GM21447 (cell line): ENCODE measurements at regions not wholly inside any gene's neighbourhood (a gene's known extent, or its start where the extent isn't known, plus 50 kb on each side); places are given as distances from the start of the nearest gene placed in this dataset.

Experiments used
- ATAC-seq: cut with Tn5 transposase; IDR thresholded peaks from one replicate; pipeline ENCODE4 v1.9.1; 2021; ENCODE audit not compliant: unreplicated experiment

- ATAC-seq, result no peak
Observed at GRCh38 chr12:92650228-92650822, 52.5 kb upstream of the PLEKHG7 start.

DNA sequence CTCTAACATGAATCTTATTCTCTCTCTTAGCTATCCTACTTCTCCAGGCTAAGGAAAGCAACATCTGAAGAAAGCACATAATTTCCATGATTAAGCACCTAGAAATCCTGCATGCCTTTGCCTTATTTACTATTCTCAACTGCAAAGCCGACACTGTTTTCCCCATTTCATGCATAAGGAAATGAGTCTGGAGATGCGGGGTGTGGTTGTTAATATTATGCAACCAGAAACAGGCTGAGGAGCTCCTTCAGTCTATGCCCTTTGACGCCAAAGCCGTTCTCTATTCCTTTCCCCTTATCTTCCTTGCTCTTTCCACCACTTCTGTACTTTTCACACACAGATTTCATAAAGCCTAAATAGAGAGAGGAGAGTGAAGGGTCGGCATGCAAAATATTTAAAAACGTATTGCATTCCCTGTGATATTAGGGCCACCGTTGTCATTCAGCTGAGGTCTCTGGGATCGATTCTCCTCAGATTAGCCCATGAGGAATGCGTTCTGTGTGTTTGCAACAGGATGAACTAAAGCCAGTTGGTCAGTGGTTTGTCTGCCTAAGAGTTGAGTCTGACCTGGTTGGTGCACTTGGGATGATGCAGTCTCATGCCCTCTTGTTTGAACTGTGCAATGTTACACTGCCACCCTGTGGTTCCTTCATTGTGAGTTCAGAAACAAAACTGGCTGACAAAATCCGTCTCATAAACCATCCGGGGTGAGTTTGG is 53.1 kb upstream of the PLEKHG7 start:
- ATAC-seq, result peak; percentile 81

- no peak for ATAC-seq
Observed at GRCh38 chr12:92648242-92649031, 54.4 kb upstream of the PLEKHG7 start.

GRCh38 chr12:92641291-92641690 is 61.5 kb upstream of the PLEKHG7 start:
- ATAC-seq, result no peak

DNA sequence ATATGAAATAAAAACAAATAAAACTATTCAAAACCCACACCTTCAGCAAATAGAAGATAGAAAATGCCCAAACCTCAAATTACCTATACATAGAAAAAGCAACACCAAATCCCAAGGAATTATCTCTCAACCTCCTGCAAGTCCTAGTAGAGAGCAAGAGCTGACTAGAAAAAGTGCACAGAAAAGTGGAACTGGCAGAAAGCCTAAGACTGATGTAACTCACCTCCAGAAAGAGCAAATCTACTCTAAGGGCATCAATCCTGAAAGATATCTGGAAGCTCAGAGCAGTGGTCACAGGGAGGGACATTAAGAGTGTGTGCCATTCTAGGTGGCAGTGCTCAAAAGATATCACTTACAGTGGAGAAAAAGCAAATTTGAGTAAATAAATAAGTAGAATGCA is 62.1 kb upstream of the PLEKHG7 start:
- ATAC-seq, result no peak

DNA sequence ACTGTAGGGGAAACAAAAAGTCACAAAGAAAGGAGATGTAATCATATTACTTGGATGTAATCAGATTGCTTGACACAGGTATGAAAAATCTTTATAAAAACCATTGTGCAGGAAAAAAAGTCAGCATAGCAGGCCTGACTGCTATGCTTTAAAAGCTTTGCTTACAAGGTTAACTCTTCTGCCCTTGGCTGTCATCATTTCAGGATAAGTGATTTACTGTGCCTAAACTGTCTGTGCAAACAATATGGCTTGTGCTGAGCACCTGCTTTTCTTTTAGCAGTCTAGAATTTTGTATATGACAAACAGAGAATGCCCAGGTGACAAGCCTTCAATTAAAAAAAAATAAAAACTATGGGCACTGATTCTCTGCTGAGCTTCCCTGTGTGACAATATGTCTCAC is 63.8 kb upstream of the PLEKHG7 start:
- no peak for ATAC-seq

GRCh38 chr12:92634730-92635129 is 68.1 kb upstream of the PLEKHG7 start:
- ATAC-seq, result no peak

DNA sequence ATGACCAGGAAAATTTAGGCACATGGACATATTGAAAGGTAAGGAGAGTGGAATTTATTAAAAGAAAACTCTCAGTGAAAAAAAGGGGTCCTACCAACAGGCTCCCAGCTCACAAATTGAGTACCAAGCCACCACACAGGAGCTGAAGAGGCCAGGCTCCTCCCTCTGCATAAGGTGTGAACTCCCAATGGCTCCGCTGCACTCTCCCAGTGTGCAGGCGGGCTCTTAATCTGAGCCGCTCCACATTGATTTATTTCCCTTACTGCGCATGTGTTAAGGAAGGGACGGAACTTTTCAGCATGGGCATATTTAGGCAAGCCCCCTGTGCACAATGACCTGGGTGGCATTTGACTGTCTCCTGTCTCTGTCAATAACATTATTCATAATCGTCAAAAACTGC is 68.6 kb upstream of the PLEKHG7 start:
- ATAC-seq, result no peak

DNA sequence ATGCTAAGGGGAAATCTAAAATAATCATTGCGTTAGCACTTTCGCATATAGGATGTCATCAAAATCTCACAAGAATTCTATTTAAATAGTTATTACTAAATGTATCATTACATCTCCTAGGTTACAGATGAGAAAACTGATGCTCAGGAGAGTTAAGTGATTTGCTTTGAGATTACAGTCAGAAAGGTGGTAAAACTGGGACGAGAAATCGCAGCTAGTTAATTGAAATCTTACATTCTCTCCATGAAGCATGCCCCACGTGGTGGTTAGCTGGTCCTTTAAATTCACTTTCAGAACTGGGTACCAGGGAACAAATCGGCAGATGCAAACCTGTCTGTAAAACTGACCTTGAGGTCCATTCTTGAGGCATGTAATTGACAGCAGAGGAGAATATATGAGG is 71.8 kb upstream of the PLEKHG7 start:
- no peak for ATAC-seq

GRCh38 chr12:92629349-92630065 is 73.3 kb upstream of the PLEKHG7 start:
- ATAC-seq, result no peak

- no peak for ATAC-seq
Observed at GRCh38 chr12:92628476-92628875, 74.3 kb upstream of the PLEKHG7 start.

- no peak for ATAC-seq
Observed at GRCh38 chr12:92627511-92627910, 75.3 kb upstream of the PLEKHG7 start.

DNA sequence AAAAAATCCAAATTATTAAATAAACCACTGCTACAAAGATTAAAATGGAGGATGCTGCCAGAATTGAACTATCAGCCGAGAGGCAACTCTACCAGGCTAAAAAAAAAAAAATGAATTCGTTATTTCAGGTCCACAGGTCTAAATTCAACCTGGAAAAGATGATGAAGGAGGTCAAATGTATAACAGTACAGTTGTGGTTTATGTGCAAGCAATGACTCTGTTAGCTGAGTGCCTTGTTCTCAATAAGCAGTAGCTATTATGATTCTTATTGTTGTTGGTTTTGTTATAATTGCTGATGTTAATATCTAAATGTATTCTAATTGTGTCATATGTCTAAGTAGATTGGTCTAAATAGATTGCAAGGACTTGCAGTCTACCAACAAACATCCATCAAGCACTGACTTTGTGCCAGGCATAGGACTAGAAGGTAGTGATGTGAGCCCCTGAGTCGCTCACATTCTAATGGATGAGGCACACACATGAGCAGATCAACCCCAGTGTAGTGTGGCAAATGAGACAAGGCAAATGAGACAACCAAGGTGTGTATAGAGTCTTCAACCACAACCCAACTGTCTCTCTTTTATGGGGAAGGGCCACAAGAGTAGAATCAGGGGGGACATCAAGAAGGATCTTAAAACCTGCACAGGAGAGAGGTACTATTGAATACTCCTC is 77.0 kb upstream of the PLEKHG7 start:
- ATAC-seq, result no peak

DNA sequence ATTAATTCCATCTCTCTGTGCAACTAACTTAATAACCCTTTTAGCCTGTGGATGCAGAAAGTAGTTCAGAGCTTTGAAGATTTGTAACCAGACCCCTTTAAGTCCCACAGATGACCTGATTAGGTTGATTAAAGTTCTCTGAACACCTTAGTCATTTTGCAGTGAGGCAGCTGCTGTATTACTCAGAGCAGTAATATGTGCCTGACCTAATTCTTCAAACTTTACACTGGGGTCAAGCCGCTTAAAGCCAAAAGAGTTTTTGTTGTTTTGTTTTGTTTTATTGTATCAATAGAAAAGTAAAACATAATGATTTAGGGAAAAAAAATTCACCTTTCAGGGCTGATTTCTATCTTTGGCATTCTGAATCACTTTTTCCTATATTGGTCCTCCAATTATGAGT is 78.6 kb upstream of the PLEKHG7 start:
- ATAC-seq, result no peak

DNA sequence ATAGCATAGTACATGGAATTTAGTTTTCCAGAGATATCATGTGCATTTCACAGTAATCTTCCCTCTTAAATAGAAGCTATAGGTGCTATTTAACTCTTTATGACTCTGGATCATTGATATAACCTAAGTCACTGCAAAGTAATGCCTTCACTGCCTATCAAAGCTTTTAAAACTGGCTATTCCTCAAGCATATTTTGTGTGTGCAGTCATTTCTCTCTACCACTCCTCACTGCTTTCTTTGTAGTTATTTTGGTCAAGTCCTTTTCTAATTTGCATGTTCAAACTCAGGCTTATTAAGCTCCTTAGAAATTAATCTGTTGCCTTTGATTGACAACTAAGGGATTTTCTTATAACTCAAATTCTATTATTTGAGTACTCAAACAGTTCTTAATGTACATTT is 79.4 kb upstream of the PLEKHG7 start:
- ATAC-seq, result no peak

GRCh38 chr12:92621833-92622232 is 81.0 kb upstream of the PLEKHG7 start:
- ATAC-seq, result no peak

DNA sequence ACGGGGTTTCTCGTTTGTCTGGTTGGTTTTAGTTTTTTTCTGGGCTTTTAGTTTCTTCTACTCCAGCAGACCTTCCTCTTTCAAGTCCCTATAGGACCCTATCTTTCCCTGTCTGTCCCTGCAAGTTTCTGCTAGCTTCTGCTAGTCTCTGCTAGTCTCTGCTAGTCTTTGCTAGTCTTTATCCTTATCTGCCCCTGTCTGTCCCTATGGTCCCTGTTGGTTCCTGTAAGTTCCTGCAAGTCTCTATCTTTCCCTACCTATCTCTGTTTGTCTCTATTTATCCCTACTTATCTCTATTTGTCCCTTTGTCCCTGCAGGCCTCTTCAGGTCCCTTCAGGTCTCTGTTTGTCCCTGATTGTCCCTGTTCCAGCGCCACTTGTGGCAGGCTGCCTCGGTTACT is 81.5 kb upstream of the PLEKHG7 start:
- no peak for ATAC-seq

DNA sequence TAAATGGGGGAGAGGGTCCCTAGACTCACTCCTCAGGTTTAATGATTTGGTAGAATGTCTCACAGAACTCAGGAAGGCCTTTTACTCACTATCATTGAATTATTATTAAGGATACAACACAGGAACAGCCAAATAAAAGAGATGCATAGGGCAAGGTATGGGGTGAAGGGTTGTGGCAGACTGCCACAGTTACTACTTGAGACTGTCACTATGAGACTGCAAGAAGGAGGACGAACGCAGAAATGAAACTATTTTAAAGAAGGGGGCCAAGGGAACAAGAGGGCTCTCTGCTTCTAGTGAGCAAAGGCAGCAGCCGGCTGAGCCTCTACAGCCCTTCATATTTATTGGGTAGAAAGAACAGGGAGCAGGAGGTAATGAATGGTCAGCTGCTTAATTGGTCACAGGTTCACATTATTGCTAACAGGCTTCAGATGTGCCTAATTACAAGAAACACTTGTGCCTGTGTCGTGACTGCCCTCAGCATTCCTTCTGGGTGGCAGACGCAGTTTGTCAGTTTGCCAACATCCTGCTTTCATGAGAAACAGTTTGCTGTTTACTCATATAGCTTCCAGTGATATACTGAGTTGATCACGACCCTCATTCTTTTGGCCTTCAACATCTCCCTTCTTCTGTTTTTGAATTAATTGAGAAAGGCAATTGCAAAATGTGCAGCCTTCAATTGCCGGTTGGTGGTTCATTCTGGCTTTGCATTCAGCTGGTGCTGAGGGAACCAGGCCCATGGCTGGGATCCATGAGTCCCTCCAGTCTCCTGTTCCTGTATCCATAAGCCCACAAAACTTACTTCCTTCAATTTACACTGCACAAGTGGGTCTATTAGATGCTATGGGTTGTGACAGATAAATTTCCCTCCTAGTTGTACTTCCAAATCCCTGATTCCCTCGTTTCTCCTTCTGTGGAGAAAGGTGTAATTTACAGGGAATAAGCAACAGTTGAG is 82.8 kb upstream of the PLEKHG7 start:
- no peak for ATAC-seq

- ATAC-seq, result no peak
Observed at GRCh38 chr12:92619026-92619425, 83.8 kb upstream of the PLEKHG7 start.

DNA sequence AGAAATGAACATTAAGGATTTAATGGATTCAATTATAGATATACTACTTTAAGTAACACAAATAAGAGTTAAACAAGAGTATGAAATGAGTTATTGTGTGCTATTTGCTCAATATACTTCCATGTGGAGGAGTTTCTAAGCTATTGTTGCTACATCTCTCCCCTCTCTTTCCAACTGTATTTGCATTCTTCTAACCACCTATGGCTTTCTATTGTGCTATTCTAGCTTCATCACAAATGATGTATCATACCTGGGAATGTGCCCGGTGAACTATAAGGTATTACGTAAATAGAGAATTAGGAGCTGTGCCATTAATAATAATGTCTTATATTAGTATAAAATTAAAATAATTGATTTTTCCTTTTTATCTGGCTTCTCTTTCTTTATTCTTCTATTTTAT is 87.1 kb upstream of the PLEKHG7 start:
- no peak for ATAC-seq
